ENCODE measurements at regions not wholly inside any gene's neighbourhood (a gene's known extent, or its start where the extent isn't known, plus 50 kb on each side); places are given as distances from the start of the nearest gene placed in this dataset.

DNA sequence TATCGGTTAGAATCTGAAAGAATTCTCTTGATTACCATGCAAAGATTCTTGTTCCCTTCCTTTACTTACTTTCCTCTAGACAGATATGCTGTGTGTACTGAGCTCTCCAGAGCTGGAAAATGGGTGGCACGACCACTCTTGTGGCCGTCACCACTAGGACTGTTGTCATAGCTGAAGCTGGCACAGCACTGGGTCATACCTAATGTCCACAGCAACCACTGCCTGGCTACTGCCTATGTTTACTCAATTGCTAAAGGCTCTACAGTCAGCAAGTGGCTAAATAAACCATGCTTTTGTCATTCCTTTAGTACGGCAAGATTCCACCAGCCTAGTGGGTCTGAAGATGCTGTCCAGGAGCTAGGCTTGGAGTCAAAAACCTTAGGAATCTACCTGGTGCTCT is 1643.0 kb downstream of the OTOL1 start:
- TF ChIP-seq, protein P1, sequence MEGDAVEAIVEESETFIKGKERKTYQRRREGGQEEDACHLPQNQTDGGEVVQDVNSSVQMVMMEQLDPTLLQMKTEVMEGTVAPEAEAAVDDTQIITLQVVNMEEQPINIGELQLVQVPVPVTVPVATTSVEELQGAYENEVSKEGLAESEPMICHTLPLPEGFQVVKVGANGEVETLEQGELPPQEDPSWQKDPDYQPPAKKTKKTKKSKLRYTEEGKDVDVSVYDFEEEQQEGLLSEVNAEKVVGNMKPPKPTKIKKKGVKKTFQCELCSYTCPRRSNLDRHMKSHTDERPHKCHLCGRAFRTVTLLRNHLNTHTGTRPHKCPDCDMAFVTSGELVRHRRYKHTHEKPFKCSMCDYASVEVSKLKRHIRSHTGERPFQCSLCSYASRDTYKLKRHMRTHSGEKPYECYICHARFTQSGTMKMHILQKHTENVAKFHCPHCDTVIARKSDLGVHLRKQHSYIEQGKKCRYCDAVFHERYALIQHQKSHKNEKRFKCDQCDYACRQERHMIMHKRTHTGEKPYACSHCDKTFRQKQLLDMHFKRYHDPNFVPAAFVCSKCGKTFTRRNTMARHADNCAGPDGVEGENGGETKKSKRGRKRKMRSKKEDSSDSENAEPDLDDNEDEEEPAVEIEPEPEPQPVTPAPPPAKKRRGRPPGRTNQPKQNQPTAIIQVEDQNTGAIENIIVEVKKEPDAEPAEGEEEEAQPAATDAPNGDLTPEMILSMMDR (conservative IDR thresholded peaks at IDR 0.05; ENCODE audit: low read depth, low read length), result no peak
- no peak for DNase-seq (ENCODE audit: low read depth)

DNA sequence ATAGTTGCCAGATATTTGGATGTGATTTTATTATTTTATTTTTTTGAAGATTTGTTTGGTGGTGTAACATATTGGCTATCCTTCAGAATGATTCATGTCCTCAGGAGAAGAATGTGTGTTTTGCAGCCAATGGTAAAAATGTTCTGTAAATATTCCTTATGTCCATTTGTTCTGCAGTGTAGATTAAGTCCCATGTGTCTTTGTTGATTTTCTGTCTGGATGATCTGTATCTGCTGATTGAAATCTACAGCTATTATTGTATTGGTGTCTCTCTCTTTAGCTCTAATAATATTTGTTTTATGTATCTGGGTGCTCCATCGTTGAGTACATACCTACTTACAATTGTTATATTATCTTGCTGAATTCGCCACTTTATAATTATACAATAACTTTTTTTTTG is 1641.7 kb downstream of the OTOL1 start:
- DNase-seq (ENCODE audit: low read depth), result no peak
- TF ChIP-seq, protein P1 (conservative IDR thresholded peaks at IDR 0.05; ENCODE audit: low read depth, low read length), result no peak
- no peak overlapping the region for H3K4me3 ChIP-seq (ENCODE audit: low read depth, low read length)

More for the DNA sequence above, 1643.0 kb downstream of the OTOL1 start:
- H3K4me3 ChIP-seq (ENCODE audit: low read depth, low read length), result no peak overlapping the region

DNA sequence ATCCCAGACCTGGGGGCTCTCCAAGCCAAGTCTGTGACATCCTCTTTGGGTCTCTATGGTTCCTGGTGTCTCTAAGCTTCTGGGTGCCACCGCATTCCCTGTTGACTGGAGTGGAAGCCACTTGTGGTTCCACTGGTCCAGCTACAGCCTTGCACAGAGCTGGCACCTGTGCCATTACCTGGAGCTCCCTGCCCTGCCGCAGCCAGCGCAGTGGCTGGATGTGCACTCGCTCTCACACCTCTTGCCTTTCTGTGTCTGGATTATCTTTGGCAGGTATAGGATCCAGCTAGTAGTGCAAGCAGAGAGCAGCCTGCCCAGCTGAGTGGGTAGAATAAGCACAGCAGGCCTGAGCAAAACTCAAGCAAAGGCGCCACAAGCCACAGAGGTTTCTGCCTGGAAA is 1635.5 kb downstream of the OTOL1 start:
- TF ChIP-seq, protein P1 (conservative IDR thresholded peaks at IDR 0.05; ENCODE audit: low read depth, low read length), result no peak
- no peak overlapping the region for H3K4me3 ChIP-seq (ENCODE audit: low read depth, low read length)
- no peak for DNase-seq (ENCODE audit: low read depth)

DNA sequence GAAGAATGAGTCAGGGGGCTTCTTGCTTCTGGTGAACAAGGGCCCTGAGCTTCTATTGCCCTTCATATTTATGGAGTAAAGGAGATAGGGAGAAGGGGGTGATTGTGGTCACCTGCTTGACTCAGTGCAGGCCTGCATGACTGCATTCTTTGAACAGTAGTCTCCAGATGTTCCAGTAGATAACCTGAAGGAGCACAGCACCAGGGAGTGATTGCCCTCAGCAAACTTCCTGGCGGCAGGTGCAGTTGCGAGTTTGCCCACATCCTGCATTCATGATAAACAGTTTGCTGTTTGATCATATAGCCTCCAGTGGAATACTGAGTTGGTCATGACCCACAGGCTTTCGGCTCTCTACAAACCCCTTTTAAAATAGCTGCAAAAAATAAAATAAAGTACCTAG is 1632.7 kb downstream of the OTOL1 start:
- TF ChIP-seq, protein P1 (conservative IDR thresholded peaks at IDR 0.05; ENCODE audit: low read depth, low read length), result no peak
- H3K4me3 ChIP-seq (ENCODE audit: low read depth, low read length), result no peak overlapping the region
- DNase-seq (ENCODE audit: low read depth), result no peak

GRCh38 chr3:163126115-163126514 is 1629.5 kb downstream of the OTOL1 start:
- no peak for DNase-seq (ENCODE audit: low read depth)
- TF ChIP-seq, protein P1 (conservative IDR thresholded peaks at IDR 0.05; ENCODE audit: low read depth, low read length), result no peak
- H3K4me3 ChIP-seq (ENCODE audit: low read depth, low read length), result no peak overlapping the region
